SK-N-SH (cell line): ENCODE measurements at regions not wholly inside any gene's neighbourhood (a gene's known extent, or its start where the extent isn't known, plus 50 kb on each side); places are given as distances from the start of the nearest gene placed in this dataset.

Experiments
- CTCF ChIP-seq: fragments of 200-600 bp; sonication (generic); IDR thresholded peaks from 2 replicates; pipeline ENCODE4 v1.6.1; 2017; ENCODE audit warnings: antibody characterized with exemption, mild to moderate bottlenecking, moderate library complexity
- EP300 ChIP-seq, 2 experiments: IDR thresholded peaks; 2 replicates each; pipeline versions ENCODE4 v1.4.0 to v1.6.1; 2012; ENCODE audit warnings: borderline replicate concordance in 1 of 2, low read depth in 1 of 2, low read length in 1 of 2
- GABPA ChIP-seq: IDR thresholded peaks from 2 replicates; pipeline ENCODE4 v1.4.0; 2012; ENCODE audit warnings: low read depth, mild to moderate bottlenecking
- PBX3 ChIP-seq: IDR thresholded peaks from 2 replicates; pipeline ENCODE4; 2012
- RAD21 ChIP-seq: IDR thresholded peaks from 2 replicates; pipeline ENCODE4 v1.6.1; 2012; ENCODE audit warnings: mild to moderate bottlenecking, low read length
- RCOR1 ChIP-seq: fragments of 150-350 bp; IDR thresholded peaks from 2 replicates; pipeline ENCODE4 v1.6.1; 2017; ENCODE audit warnings: antibody characterized with exemption, low read length
- REST ChIP-seq: IDR thresholded peaks from 2 replicates; pipeline ENCODE4 v1.6.1; 2012; ENCODE audit warnings: mild to moderate bottlenecking, low read depth, low read length, moderate library complexity
- RXRA ChIP-seq: IDR thresholded peaks from 2 replicates; pipeline ENCODE4 v1.4.0; 2012; ENCODE audit warnings: low read depth, mild to moderate bottlenecking, borderline replicate concordance
- SMC3 ChIP-seq: IDR thresholded peaks from 2 replicates; pipeline ENCODE4 v1.6.1; 2012; ENCODE audit warnings: low read depth, low read length, improper control_type of control experiment
- TAF1 ChIP-seq: IDR thresholded peaks from 2 replicates; pipeline ENCODE4 v1.6.1; 2012; ENCODE audit warnings: low read depth, mild to moderate bottlenecking, low read length, moderate library complexity, borderline replicate concordance
- TCF12 ChIP-seq: IDR thresholded peaks from 2 replicates; pipeline ENCODE4 v1.4.0; 2012
- YY1 ChIP-seq: IDR thresholded peaks from 2 replicates; pipeline ENCODE4 v1.4.0; 2012; ENCODE audit warnings: low read depth, mild to moderate bottlenecking

- TF ChIP-seq CTCF (no peak), YY1 (no peak), EP300 (IDR thresholded peaks at IDR 0.05; ENCODE audit: borderline replicate concordance in 1 of 2, low read depth in 1 of 2, low read length in 1 of 2) (no peak), RAD21 (no peak), TAF1 (no peak), SMC3 (no peak), PBX3 (no peak), GABPA (no peak), TCF12 (no peak), RCOR1 (no peak), REST (no peak), RXRA (no peak)
Measured at GRCh38 chr6:81875782-81876293, 123.4 kb upstream of the TENT5A start.
